ENCODE measurements at regions not wholly inside any gene's neighbourhood (a gene's known extent, or its start where the extent isn't known, plus 50 kb on each side); places are given as distances from the start of the nearest gene placed in this dataset.
"Not testable (repeated sequence)": the region's sequence is repeated elsewhere in the genome, so short reads cannot be mapped to it uniquely, and the experiment has no call there.

- peak overlapping the region; percentile 85 for H3K27ac Mint-ChIP-seq
- DNase-seq = peak; percentile 95
- intact Hi-C loops (cut with micrococcal nuclease) = loop anchor here (2.0 to 10.0 kb wide), 4 partner anchors 47 to 699 kb away; partner anchors contain the start of genes MAP3K8 and SVIL
- H3K9me3 Mint-ChIP-seq = no peaks in the 10 kb centered on the region
- H3K4me3 Mint-ChIP-seq = peak overlapping the region; percentile 85
- H3K4me1 Mint-ChIP-seq = peaks cover 11% of the 10 kb centered on the region
- H3K36me3 Mint-ChIP-seq (ENCODE audit: low read depth) = peaks cover 2% of the 10 kb centered on the region
- peaks cover 39% of the 10 kb centered on the region for H3K27me3 Mint-ChIP-seq
Measured at GRCh38 chr10:29735628-29736365, 101.0 kb upstream of the SVIL start.

GRCh38 chr10:29734962-29735627, 100.3 kb upstream of the SVIL start:
- H3K27ac Mint-ChIP-seq = peak overlapping the region; percentile 17
- H3K9me3 Mint-ChIP-seq = no peaks in the 10 kb centered on the region
- peak; percentile 89 for DNase-seq
- H3K4me3 Mint-ChIP-seq = peak overlapping the region; percentile 83
- H3K4me1 Mint-ChIP-seq = peaks cover 11% of the 10 kb centered on the region
- H3K27me3 Mint-ChIP-seq = peaks cover 36% of the 10 kb centered on the region
- intact Hi-C loops (cut with micrococcal nuclease) = loop anchor here (2.0 to 10.0 kb wide), 4 partner anchors 46 to 700 kb away; partner anchors contain the start of genes MAP3K8 and SVIL
- peaks cover 4% of the 10 kb centered on the region for H3K36me3 Mint-ChIP-seq (ENCODE audit: low read depth)

GRCh38 chr10:29734640-29734961, 99.8 kb upstream of the SVIL start:
- no peaks in the 10 kb centered on the region for H3K9me3 Mint-ChIP-seq
- H3K4me1 Mint-ChIP-seq = peaks cover 11% of the 10 kb centered on the region
- H3K27ac Mint-ChIP-seq = peak overlapping the region; percentile 17
- intact Hi-C loops (cut with micrococcal nuclease) = loop anchor here (2.0 to 10.0 kb wide), 3 partner anchors 46 to 700 kb away; partner anchors contain the start of gene MAP3K8
- no peak for DNase-seq
- H3K27me3 Mint-ChIP-seq = peaks cover 33% of the 10 kb centered on the region
- peaks cover 4% of the 10 kb centered on the region for H3K36me3 Mint-ChIP-seq (ENCODE audit: low read depth)
- peak overlapping the region; percentile 83 for H3K4me3 Mint-ChIP-seq

GRCh38 chr10:29733323-29733722, 98.6 kb upstream of the SVIL start:
- H3K4me1 Mint-ChIP-seq = peaks cover 11% of the 10 kb centered on the region
- H3K27me3 Mint-ChIP-seq = peaks cover 22% of the 10 kb centered on the region
- no peaks in the 10 kb centered on the region for H3K9me3 Mint-ChIP-seq
- DNase-seq = no peak
- intact Hi-C loops (cut with micrococcal nuclease) = loop anchor here (10.0 kb wide), 1 partner anchor 701 kb away; the partner anchor contains the start of gene MAP3K8
- H3K27ac Mint-ChIP-seq = no peak overlapping the region
- H3K4me3 Mint-ChIP-seq = no peak overlapping the region
- peaks cover 7% of the 10 kb centered on the region for H3K36me3 Mint-ChIP-seq (ENCODE audit: low read depth)

- H3K9me3 Mint-ChIP-seq = no peaks in the 10 kb centered on the region
- no peak for DNase-seq
- H3K4me3 Mint-ChIP-seq = no peak overlapping the region
- H3K36me3 Mint-ChIP-seq (ENCODE audit: low read depth) = peaks cover 7% of the 10 kb centered on the region
- intact Hi-C loops (cut with micrococcal nuclease) = loop anchor here (10.0 kb wide), 1 partner anchor 702 kb away; the partner anchor contains the start of gene MAP3K8
- peaks cover 11% of the 10 kb centered on the region for H3K4me1 Mint-ChIP-seq
- peaks cover 21% of the 10 kb centered on the region for H3K27me3 Mint-ChIP-seq
- H3K27ac Mint-ChIP-seq = no peak overlapping the region
Measured at GRCh38 chr10:29732918-29733317, 98.1 kb upstream of the SVIL start.

- peaks cover 7% of the 10 kb centered on the region for H3K36me3 Mint-ChIP-seq (ENCODE audit: low read depth)
- peaks cover 10% of the 10 kb centered on the region for H3K4me1 Mint-ChIP-seq
- no peak overlapping the region for H3K4me3 Mint-ChIP-seq
- no peak overlapping the region for H3K27ac Mint-ChIP-seq
- H3K9me3 Mint-ChIP-seq = no peaks in the 10 kb centered on the region
- intact Hi-C loops (cut with micrococcal nuclease) = loop anchor here (10.0 kb wide), 1 partner anchor 703 kb away; the partner anchor contains the start of gene MAP3K8
- no peak for DNase-seq
- peaks cover 11% of the 10 kb centered on the region for H3K27me3 Mint-ChIP-seq
Measured at GRCh38 chr10:29731760-29732159, 97.0 kb upstream of the SVIL start.

GRCh38 chr10:29730969-29731368, 96.2 kb upstream of the SVIL start:
- no peak overlapping the region for H3K27ac Mint-ChIP-seq
- H3K36me3 Mint-ChIP-seq (ENCODE audit: low read depth) = peaks cover 7% of the 10 kb centered on the region
- no peak overlapping the region for H3K4me3 Mint-ChIP-seq
- DNase-seq = no peak
- intact Hi-C loops (cut with micrococcal nuclease) = loop anchor here (10.0 kb wide), 1 partner anchor 704 kb away; the partner anchor contains the start of gene MAP3K8
- peaks cover 10% of the 10 kb centered on the region for H3K4me1 Mint-ChIP-seq
- peaks cover 11% of the 10 kb centered on the region for H3K27me3 Mint-ChIP-seq
- no peaks in the 10 kb centered on the region for H3K9me3 Mint-ChIP-seq

- no peaks in the 10 kb centered on the region for H3K9me3 Mint-ChIP-seq
- intact Hi-C loops (cut with micrococcal nuclease) = loop anchor here (10.0 kb wide), 1 partner anchor 704 kb away; the partner anchor contains the start of gene MAP3K8
- H3K4me3 Mint-ChIP-seq = no peak overlapping the region
Measured at GRCh38 chr10:29730458-29730857, 95.7 kb upstream of the SVIL start.

GRCh38 chr10:29728541-29729049, 93.8 kb upstream of the SVIL start:
- H3K27me3 Mint-ChIP-seq = peaks cover 3% of the 10 kb centered on the region
- H3K4me3 Mint-ChIP-seq = no peak overlapping the region
- DNase-seq = no peak
- H3K36me3 Mint-ChIP-seq (ENCODE audit: low read depth) = peaks cover 7% of the 10 kb centered on the region
- H3K9me3 Mint-ChIP-seq = no peaks in the 10 kb centered on the region
- intact Hi-C loops (cut with micrococcal nuclease) = no loop called here
- H3K27ac Mint-ChIP-seq = no peak overlapping the region
- H3K4me1 Mint-ChIP-seq = peaks cover 9% of the 10 kb centered on the region

More at GRCh38 chr10:29730458-29730857, 95.7 kb upstream of the SVIL start:
- no peak for DNase-seq
- H3K27ac Mint-ChIP-seq = no peak overlapping the region
- peaks cover 7% of the 10 kb centered on the region for H3K36me3 Mint-ChIP-seq (ENCODE audit: low read depth)
- peaks cover 11% of the 10 kb centered on the region for H3K27me3 Mint-ChIP-seq
- peaks cover 10% of the 10 kb centered on the region for H3K4me1 Mint-ChIP-seq

- H3K9me3 Mint-ChIP-seq; H3K27ac Mint-ChIP-seq; DNase-seq; H3K36me3 Mint-ChIP-seq (ENCODE audit: low read depth); intact Hi-C loops (cut with micrococcal nuclease); H3K4me3 Mint-ChIP-seq; H3K27me3 Mint-ChIP-seq; H3K4me1 Mint-ChIP-seq: not testable (repeated sequence)
Measured at GRCh38 chr10:29725927-29726326, 91.2 kb upstream of the SVIL start.

- Mint-ChIP-seq H3K27ac (no peak overlapping the region), H3K36me3 (ENCODE audit: low read depth) (peaks cover 7% of the 10 kb centered on the region), H3K4me1 (peaks cover 9% of the 10 kb centered on the region), H3K4me3 (no peak overlapping the region), H3K9me3 (peaks cover 4% of the 10 kb centered on the region), H3K27me3 (no peaks in the 10 kb centered on the region)
- intact Hi-C loops (cut with micrococcal nuclease) = no loop called here
- no peak for DNase-seq
Measured at GRCh38 chr10:29725133-29725720, 90.5 kb upstream of the SVIL start.

GRCh38 chr10:29723726-29724125, 89.0 kb upstream of the SVIL start:
- Mint-ChIP-seq H3K4me3 (no peak overlapping the region), H3K4me1 (peaks cover 9% of the 10 kb centered on the region)
- DNase-seq = no peak

GRCh38 chr10:29722777-29723176, 88.0 kb upstream of the SVIL start:
- peaks cover 9% of the 10 kb centered on the region for H3K4me1 Mint-ChIP-seq
- peaks cover 11% of the 10 kb centered on the region for H3K9me3 Mint-ChIP-seq
- no peak overlapping the region for H3K27ac Mint-ChIP-seq
- no peak for DNase-seq
- no peaks in the 10 kb centered on the region for H3K27me3 Mint-ChIP-seq
- no peak overlapping the region for H3K4me3 Mint-ChIP-seq
- peaks cover 9% of the 10 kb centered on the region for H3K36me3 Mint-ChIP-seq (ENCODE audit: low read depth)
- intact Hi-C loops (cut with micrococcal nuclease) = no loop called here

More at GRCh38 chr10:29723726-29724125, 89.0 kb upstream of the SVIL start:
- Mint-ChIP-seq H3K9me3 (peaks cover 11% of the 10 kb centered on the region), H3K27me3 (no peaks in the 10 kb centered on the region), H3K27ac (no peak overlapping the region), H3K36me3 (ENCODE audit: low read depth) (peaks cover 12% of the 10 kb centered on the region)
- intact Hi-C loops (cut with micrococcal nuclease) = no loop called here

All from activated CD4-positive, alpha-beta T cell treated with anti-CD3 and anti-CD28 coated beads, Interleukin-2, amount 10 ng/mL, durations not matched to agents 24 days and 14 days (primary cell).